LNCAP (cell line): ENCODE measurements at regions not wholly inside any gene's neighbourhood (a gene's known extent, or its start where the extent isn't known, plus 50 kb on each side); places are given as distances from the start of the nearest gene placed in this dataset.

Experiments
- CTCF ChIP-seq: fragments of 450-650 bp; IDR thresholded peaks from 2 replicates; pipeline ENCODE4 v1.5.1; 2017; ENCODE audit warnings: mild to moderate bottlenecking

- no peak for TF ChIP-seq CTCF
These were observed 115.4 kb upstream of the STK26 start for GRCh38 chrX:131907488-131908314.

GRCh38 chrX:131910586-131910985 is 112.5 kb upstream of the STK26 start:
- no peak for TF ChIP-seq CTCF

- no peak for TF ChIP-seq CTCF
These were observed 107.6 kb upstream of the STK26 start for GRCh38 chrX:131915488-131915887.

- no peak for TF ChIP-seq CTCF
These were observed 105.5 kb upstream of the STK26 start for GRCh38 chrX:131917588-131917987.

GRCh38 chrX:131918839-131919238 is 104.3 kb upstream of the STK26 start:
- TF ChIP-seq CTCF: no peak

- no peak for TF ChIP-seq CTCF
These were observed 99.4 kb upstream of the STK26 start for GRCh38 chrX:131923614-131924250.

- no peak for TF ChIP-seq CTCF
These were observed 84.4 kb upstream of the STK26 start for GRCh38 chrX:131938749-131939148.
